Liver (tissue), 7 donors: ENCODE measurements at regions not wholly inside any gene's neighbourhood (a gene's known extent, or its start where the extent isn't known, plus 50 kb on each side); places are given as distances from the start of the nearest gene placed in this dataset.

Source experiments
- DNase-seq: peaks from one replicate; pipeline ENCODE4 v3.0.0-alpha.2; 2017; ENCODE audit warnings: low spot score
- H3K27ac ChIP-seq, 2 donors: one replicate each; pipeline ENCODE4 v1.7.0; 2013; ENCODE audit warnings: inconsistent platforms in 2 of 2, low read length in 2 of 2, control low read depth in 1 of 2, low read depth in 1 of 2, mild to moderate bottlenecking in 1 of 2
- H3K27me3 ChIP-seq, 4 donors: one replicate each; pipeline versions ENCODE4 v1.6.1 to v1.7.0; 2013; ENCODE audit warnings: low read length in 3 of 4, inconsistent platforms in 1 of 4, mild to moderate bottlenecking in 1 of 4, moderate library complexity in 1 of 4; ENCODE audit not compliant: control insufficient read depth in 4 of 4, insufficient read depth in 4 of 4
- H3K36me3 ChIP-seq, 4 donors: one replicate each; pipeline versions ENCODE4 v1.6.1 to v1.7.0; 2013; ENCODE audit warnings: low read length in 3 of 4, mild to moderate bottlenecking in 3 of 4, low read depth in 1 of 4, moderate library complexity in 1 of 4; ENCODE audit not compliant: control insufficient read depth in 4 of 4, insufficient read depth in 3 of 4
- H3K4me1 ChIP-seq, 4 donors: one replicate each; pipeline versions ENCODE4 v1.6.1 to v1.7.0; 2013; ENCODE audit warnings: low read length in 3 of 4, mild to moderate bottlenecking in 3 of 4, moderate library complexity in 1 of 4; ENCODE audit not compliant: control insufficient read depth in 4 of 4, insufficient read depth in 4 of 4
- H3K4me3 ChIP-seq, 3 donors: one replicate each; pipeline versions ENCODE4 v1.6.1 to v1.7.0; 2013; ENCODE audit warnings: low read length in 3 of 3, control low read depth in 1 of 3, low read depth in 1 of 3, mild to moderate bottlenecking in 1 of 3
- H3K9ac ChIP-seq, 2 donors: one replicate each; pipeline ENCODE4 v1.7.0; 2013; ENCODE audit warnings: low read length in 2 of 2, mild to moderate bottlenecking in 2 of 2, moderate library complexity in 2 of 2, control low read depth in 1 of 2, low read depth in 1 of 2
- H3K9me3 ChIP-seq, 4 donors: one replicate each; pipeline versions ENCODE4 v1.6.1 to v1.7.0; 2013; ENCODE audit warnings: low read length in 3 of 4; ENCODE audit not compliant: control insufficient read depth in 4 of 4
- EGR1 ChIP-seq, 2 donors: IDR thresholded peaks; 2 replicates each; pipeline ENCODE4 v1.6.1; 2016 to 2018; ENCODE audit warnings: antibody characterized with exemption in 2 of 2, low read depth in 2 of 2
- FOXA1 ChIP-seq: IDR thresholded peaks from 2 replicates; pipeline ENCODE4 v1.6.1; 2016; ENCODE audit warnings: antibody characterized with exemption
- GABPA ChIP-seq, 2 donors: IDR thresholded peaks in 1 of 2; conservative IDR thresholded peaks in 1 of 2; 2 replicates each; pipeline ENCODE4 v1.6.1; 2016; ENCODE audit warnings: antibody characterized with exemption in 2 of 2, mild to moderate bottlenecking in 1 of 2, moderate library complexity in 1 of 2
- HNF4A ChIP-seq, 2 donors: conservative IDR thresholded peaks; 2 replicates each; pipeline ENCODE4 v1.6.1; 2016; ENCODE audit warnings: antibody characterized with exemption in 2 of 2, mild to moderate bottlenecking in 2 of 2
- HNF4G ChIP-seq: IDR thresholded peaks from 2 replicates; pipeline ENCODE4 v1.6.1; 2016; ENCODE audit warnings: antibody characterized with exemption
- JUND ChIP-seq, 2 donors: IDR thresholded peaks; 2 replicates each; pipeline ENCODE4 v1.6.1; 2016; ENCODE audit warnings: antibody characterized with exemption in 2 of 2
- NR2F2 ChIP-seq: IDR thresholded peaks from 2 replicates; pipeline ENCODE4 v1.6.1; 2016; ENCODE audit warnings: antibody characterized with exemption
- RAD21 ChIP-seq, 2 donors: IDR thresholded peaks; 2 replicates each; pipeline ENCODE4 v1.6.1; 2016; ENCODE audit warnings: antibody characterized with exemption in 2 of 2, mild to moderate bottlenecking in 2 of 2
- RXRA ChIP-seq, 2 donors: IDR thresholded peaks; 2 replicates each; pipeline ENCODE4 v1.6.1; 2017 to 2018; ENCODE audit warnings: antibody characterized with exemption in 2 of 2, mild to moderate bottlenecking in 1 of 2
- SP1 ChIP-seq: IDR thresholded peaks from 2 replicates; pipeline ENCODE4 v1.6.1; 2018; ENCODE audit warnings: antibody characterized with exemption, mild to moderate bottlenecking
- TAF1 ChIP-seq: conservative IDR thresholded peaks from 2 replicates; pipeline ENCODE4 v1.6.1; 2016; ENCODE audit warnings: antibody characterized with exemption, mild to moderate bottlenecking
- WGBS: extraction: QIAGEN DNeasy Blood & Tissue Kit; methylation state at CpG from one replicate; pipeline ENCODE4 v1.1.7; 2013; 5-methylcytosine and 5-hydroxymethylcytosine counted together
- TF ChIP-seq, protein P1 (sequence below): IDR thresholded peaks from 2 replicates; pipeline ENCODE4 v1.6.1; 2016; ENCODE audit warnings: antibody characterized with exemption
- TF ChIP-seq, protein P2 (sequence below): IDR thresholded peaks from 2 replicates; pipeline ENCODE4 v1.6.1; 2016; ENCODE audit warnings: antibody characterized with exemption, mild to moderate bottlenecking
- TF ChIP-seq, protein P3 (sequence below): IDR thresholded peaks from 2 replicates; pipeline ENCODE4 v1.6.1; 2016; ENCODE audit warnings: antibody characterized with exemption
- TF ChIP-seq, protein P4 (sequence below): IDR thresholded peaks from 2 replicates; pipeline ENCODE4 v1.6.1; 2016; ENCODE audit warnings: antibody characterized with exemption
- donor health status: healthy.
- donor health status: healthy.
- donor health status: healthy.
- donor health status: healthy.

DNA sequence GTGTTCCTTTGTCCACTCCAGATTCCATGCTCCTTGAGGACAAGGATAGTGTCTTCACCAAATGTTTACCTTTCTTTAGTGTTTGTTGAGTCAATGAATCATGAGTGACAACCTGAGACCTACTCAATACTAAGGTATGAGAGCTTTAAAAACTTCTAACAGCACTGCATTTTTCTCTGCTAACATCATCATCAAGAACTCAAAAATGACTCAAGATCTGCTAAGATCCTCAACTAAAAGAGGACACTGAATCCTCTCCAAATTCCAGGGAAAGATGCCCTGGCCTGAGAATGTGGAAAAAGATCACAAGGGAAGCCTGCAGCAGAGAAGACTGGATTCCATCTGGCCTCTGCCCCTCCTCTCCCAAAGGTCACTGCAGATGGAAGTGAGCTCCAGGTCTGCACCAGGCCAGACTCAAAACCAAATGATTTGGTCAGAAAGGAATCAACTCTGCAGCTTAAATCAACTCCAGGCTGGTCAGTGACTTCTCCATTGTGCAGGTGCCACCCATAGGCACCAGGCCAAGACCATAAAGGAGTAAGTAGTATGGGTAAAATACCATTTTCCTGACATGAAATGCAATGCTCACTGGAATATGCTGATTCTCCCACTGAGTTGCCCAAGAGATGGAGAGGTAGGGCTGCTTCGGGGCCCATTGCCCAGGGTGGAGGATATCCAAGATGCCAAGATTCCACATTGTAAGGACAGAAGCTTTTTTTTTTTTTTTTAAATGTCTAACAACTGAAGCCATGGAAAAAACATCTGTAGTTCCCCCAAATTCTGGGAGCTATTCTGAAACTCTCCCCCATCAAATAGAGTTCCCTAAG lies 89.5 kb upstream of the DOCK9 start:
- TF ChIP-seq NR2F2 (no peak), RXRA (IDR thresholded peaks at IDR 0.05) (no peak), FOXA1 (no peak), GABPA (IDR thresholded peaks at IDR 0.05 in 1 of 2, conservative IDR thresholded peaks at IDR 0.05 in 1 of 2) (no peak), HNF4G (no peak), RAD21 (IDR thresholded peaks at IDR 0.05) (no peak), SP1 (no peak), EGR1 (IDR thresholded peaks at IDR 0.05; ENCODE audit: low read depth in 2 of 2) (no peak), TAF1 (no peak), JUND (IDR thresholded peaks at IDR 0.05) (no peak)
- TF ChIP-seq, protein P1, sequence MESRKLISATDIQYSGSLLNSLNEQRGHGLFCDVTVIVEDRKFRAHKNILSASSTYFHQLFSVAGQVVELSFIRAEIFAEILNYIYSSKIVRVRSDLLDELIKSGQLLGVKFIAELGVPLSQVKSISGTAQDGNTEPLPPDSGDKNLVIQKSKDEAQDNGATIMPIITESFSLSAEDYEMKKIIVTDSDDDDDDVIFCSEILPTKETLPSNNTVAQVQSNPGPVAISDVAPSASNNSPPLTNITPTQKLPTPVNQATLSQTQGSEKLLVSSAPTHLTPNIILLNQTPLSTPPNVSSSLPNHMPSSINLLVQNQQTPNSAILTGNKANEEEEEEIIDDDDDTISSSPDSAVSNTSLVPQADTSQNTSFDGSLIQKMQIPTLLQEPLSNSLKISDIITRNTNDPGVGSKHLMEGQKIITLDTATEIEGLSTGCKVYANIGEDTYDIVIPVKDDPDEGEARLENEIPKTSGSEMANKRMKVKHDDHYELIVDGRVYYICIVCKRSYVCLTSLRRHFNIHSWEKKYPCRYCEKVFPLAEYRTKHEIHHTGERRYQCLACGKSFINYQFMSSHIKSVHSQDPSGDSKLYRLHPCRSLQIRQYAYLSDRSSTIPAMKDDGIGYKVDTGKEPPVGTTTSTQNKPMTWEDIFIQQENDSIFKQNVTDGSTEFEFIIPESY: no peak
- TF ChIP-seq, protein P2, sequence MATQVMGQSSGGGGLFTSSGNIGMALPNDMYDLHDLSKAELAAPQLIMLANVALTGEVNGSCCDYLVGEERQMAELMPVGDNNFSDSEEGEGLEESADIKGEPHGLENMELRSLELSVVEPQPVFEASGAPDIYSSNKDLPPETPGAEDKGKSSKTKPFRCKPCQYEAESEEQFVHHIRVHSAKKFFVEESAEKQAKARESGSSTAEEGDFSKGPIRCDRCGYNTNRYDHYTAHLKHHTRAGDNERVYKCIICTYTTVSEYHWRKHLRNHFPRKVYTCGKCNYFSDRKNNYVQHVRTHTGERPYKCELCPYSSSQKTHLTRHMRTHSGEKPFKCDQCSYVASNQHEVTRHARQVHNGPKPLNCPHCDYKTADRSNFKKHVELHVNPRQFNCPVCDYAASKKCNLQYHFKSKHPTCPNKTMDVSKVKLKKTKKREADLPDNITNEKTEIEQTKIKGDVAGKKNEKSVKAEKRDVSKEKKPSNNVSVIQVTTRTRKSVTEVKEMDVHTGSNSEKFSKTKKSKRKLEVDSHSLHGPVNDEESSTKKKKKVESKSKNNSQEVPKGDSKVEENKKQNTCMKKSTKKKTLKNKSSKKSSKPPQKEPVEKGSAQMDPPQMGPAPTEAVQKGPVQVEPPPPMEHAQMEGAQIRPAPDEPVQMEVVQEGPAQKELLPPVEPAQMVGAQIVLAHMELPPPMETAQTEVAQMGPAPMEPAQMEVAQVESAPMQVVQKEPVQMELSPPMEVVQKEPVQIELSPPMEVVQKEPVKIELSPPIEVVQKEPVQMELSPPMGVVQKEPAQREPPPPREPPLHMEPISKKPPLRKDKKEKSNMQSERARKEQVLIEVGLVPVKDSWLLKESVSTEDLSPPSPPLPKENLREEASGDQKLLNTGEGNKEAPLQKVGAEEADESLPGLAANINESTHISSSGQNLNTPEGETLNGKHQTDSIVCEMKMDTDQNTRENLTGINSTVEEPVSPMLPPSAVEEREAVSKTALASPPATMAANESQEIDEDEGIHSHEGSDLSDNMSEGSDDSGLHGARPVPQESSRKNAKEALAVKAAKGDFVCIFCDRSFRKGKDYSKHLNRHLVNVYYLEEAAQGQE: no peak
- TF ChIP-seq, protein P3, sequence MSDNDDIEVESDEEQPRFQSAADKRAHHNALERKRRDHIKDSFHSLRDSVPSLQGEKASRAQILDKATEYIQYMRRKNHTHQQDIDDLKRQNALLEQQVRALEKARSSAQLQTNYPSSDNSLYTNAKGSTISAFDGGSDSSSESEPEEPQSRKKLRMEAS: no peak
- TF ChIP-seq, protein P4, sequence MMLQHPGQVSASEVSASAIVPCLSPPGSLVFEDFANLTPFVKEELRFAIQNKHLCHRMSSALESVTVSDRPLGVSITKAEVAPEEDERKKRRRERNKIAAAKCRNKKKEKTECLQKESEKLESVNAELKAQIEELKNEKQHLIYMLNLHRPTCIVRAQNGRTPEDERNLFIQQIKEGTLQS: no peak
- whole genome bisulfite sequencing: 91% methylated on average over 1 of the region's 1 CpG
- H3K27ac ChIP-seq: no peak overlapping the region
- no peak overlapping the region for H3K9ac ChIP-seq
- no peaks in the 10 kb centered on the region for H3K36me3 ChIP-seq
- no peak for DNase-seq
- no peaks in the 10 kb centered on the region for H3K27me3 ChIP-seq
- H3K4me3 ChIP-seq: no peak overlapping the region
- H3K9me3 ChIP-seq: no peaks in the 10 kb centered on the region
- peaks cover 0 to 9% (median 4%) of the 10 kb centered on the region in 4 donors for H3K4me1 ChIP-seq

DNA sequence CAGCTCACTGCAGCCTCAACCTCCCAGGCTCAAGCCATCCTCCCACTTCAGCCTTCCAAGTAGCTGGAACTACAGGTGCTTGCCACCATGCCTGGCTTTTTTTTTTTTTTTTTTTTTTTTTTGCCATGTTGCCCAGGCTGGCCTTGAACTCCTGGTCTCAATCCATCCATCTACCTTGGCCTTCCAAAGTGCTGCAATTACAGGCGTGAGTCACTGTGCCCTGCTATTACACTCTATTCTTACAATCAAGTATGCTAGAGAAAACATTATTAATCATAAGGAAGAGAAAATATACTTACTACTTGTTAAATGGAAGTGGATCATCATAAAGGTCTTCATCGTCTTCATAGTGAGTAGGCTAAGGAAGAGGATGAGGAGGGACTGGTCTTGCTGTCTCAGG lies 93.3 kb upstream of the DOCK9 start:
- Histone ChIP-seq H3K27me3 (no peaks in the 10 kb centered on the region), H3K9ac (no peak overlapping the region), H3K4me1 (peaks cover 0 to 5% (median 1%) of the 10 kb centered on the region in 4 donors), H3K4me3 (no peak overlapping the region), H3K36me3 (peaks cover 0 to 4% (median 0%) of the 10 kb centered on the region in 4 donors), H3K9me3 (peaks cover 0 to 4% (median 0%) of the 10 kb centered on the region in 4 donors), H3K27ac (no peak overlapping the region)
- 97% methylated on average over 2 of the region's 2 CpGs for WGBS
- DNase-seq: no peak
- no peak for TF ChIP-seq TAF1
- TF ChIP-seq HNF4A (conservative IDR thresholded peaks at IDR 0.05): no peak
